Keratinocyte (primary cell): ENCODE measurements at regions not wholly inside any gene's neighbourhood (a gene's known extent, or its start where the extent isn't known, plus 50 kb on each side); places are given as distances from the start of the nearest gene placed in this dataset.

ENCODE experiments used
- CTCF ChIP-seq, 3 experiments: IDR thresholded peaks in 1 of 3; conservative IDR thresholded peaks in 1 of 3; optimal IDR thresholded peaks in 1 of 3; 2 replicates in 2 of 3; 3 replicates in 1 of 3; pipeline versions ENCODE3 to v1.5.1; 2011; ENCODE audit warnings: low read length in 3 of 3, mild to moderate bottlenecking in 3 of 3, moderate library complexity in 2 of 3, control low read depth in 1 of 3, inconsistent platforms in 1 of 3; ENCODE audit not compliant: insufficient read depth in 2 of 3; ENCODE audit errors: extremely low read depth in 1 of 3
- EZH2 ChIP-seq: IDR thresholded peaks from one replicate; pipeline ENCODE4 v1.6.1; 2012; ENCODE audit warnings: inconsistent platforms, mild to moderate bottlenecking, low read length, moderate library complexity

DNA sequence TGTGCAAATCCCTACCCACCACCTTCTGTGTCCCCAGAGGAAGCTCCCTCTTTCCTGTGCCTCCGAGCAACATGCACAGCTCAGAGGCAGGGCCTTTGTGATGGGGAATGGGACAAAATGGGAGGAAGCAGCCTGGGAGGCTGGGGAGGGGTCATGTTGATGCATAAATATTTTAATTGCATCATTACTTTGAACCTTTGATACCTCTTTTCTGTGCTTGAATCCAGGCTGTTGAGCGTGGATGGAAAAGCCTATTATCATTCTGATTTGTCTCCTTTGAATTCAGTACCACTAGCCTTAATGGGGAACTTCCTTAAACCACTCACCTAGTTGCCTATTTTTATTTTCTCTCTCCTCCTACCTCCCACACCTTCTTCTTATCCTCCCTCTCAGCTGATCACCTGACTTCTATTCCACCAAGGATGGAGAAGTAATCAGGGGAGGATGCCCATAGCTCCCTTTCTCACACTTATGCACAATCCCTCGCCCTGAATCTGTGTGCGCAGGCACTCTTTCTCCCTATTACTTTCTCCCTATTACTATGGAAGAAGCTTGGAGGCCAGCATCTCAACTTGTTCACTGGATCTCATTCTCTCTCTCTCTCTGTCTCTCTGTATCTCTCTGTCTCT lies 78.5 kb downstream of the SEC61G start:
- TF ChIP-seq CTCF (optimal IDR thresholded peaks at IDR 0.05 in 1 of 3, IDR thresholded peaks at IDR 0.05 in 1 of 3, conservative IDR thresholded peaks at IDR 0.05 in 1 of 3; ENCODE audit: extremely low read depth in 1 of 3, insufficient read depth in 2 of 3, low read length in 3 of 3) (no peak), EZH2 (no peak)
